Suprapubic skin (tissue), 3 donors: ENCODE measurements at regions not wholly inside any gene's neighbourhood (a gene's known extent, or its start where the extent isn't known, plus 50 kb on each side); places are given as distances from the start of the nearest gene placed in this dataset.

Source experiments
- CTCF ChIP-seq, 2 donors: fragments of 200-600 bp in 1 of 2; fragments of 450-650 bp in 1 of 2; sonication (generic) in 1 of 2; IDR thresholded peaks; one replicate each; pipeline ENCODE4 v1.5.1; 2016 to 2019; ENCODE audit warnings: antibody characterized with exemption in 2 of 2, mild to moderate bottlenecking in 1 of 2, moderate library complexity in 1 of 2
- POLR2A ChIP-seq, 2 donors: fragments of 450-650 bp; IDR thresholded peaks; one replicate each; pipeline ENCODE4 v1.6.1; 2017; ENCODE audit warnings: antibody characterized with exemption in 2 of 2, mild to moderate bottlenecking in 2 of 2, moderate library complexity in 2 of 2

GRCh38 chr2:128409326-128410034 is 90.8 kb upstream of the HS6ST1 start:
- no peak for TF ChIP-seq CTCF (IDR thresholded peaks at IDR 0.05)
- TF ChIP-seq POLR2A (IDR thresholded peaks at IDR 0.05), result no peak
